ENCODE measurements at regions not wholly inside any gene's neighbourhood (a gene's known extent, or its start where the extent isn't known, plus 50 kb on each side); places are given as distances from the start of the nearest gene placed in this dataset.

GRCh38 chr12:34395056-34396005, 373.0 kb downstream of the ALG10 start:
- intact Hi-C loops (cut with DNase I), result no loop called here
- Histone ChIP-seq H3K27me3 (ENCODE audit: control insufficient read depth, insufficient read depth, low read length) (no peaks in the 10 kb centered on the region), H3K36me3 (ENCODE audit: control insufficient read depth in 2 of 3, insufficient read depth in 3 of 3, low read length in 3 of 3) (no peaks in the 10 kb centered on the region), H3K27ac (ENCODE audit: low read depth in 2 of 2, low read length in 2 of 2) (no peak overlapping the region), H3K9ac (ENCODE audit: low read length in 3 of 3) (no peak overlapping the region), H3K9me3 (ENCODE audit: control insufficient read depth in 2 of 3, insufficient read depth in 1 of 3, low read length in 3 of 3) (peaks cover 0 to 19% (median 0%) of the 10 kb centered on the region in 3 donors), H3K4me1 (ENCODE audit: control insufficient read depth in 2 of 3, insufficient read depth in 2 of 3, low read depth in 1 of 3, low read length in 3 of 3) (no peaks in the 10 kb centered on the region), H3K4me3 (ENCODE audit: low read length in 3 of 3) (no peak overlapping the region)
- DNase-seq (peak in 3 of 5 donors; percentile 4 to 42 (median 18)), FAIRE-seq (no peak)
- TF ChIP-seq, protein P1, sequence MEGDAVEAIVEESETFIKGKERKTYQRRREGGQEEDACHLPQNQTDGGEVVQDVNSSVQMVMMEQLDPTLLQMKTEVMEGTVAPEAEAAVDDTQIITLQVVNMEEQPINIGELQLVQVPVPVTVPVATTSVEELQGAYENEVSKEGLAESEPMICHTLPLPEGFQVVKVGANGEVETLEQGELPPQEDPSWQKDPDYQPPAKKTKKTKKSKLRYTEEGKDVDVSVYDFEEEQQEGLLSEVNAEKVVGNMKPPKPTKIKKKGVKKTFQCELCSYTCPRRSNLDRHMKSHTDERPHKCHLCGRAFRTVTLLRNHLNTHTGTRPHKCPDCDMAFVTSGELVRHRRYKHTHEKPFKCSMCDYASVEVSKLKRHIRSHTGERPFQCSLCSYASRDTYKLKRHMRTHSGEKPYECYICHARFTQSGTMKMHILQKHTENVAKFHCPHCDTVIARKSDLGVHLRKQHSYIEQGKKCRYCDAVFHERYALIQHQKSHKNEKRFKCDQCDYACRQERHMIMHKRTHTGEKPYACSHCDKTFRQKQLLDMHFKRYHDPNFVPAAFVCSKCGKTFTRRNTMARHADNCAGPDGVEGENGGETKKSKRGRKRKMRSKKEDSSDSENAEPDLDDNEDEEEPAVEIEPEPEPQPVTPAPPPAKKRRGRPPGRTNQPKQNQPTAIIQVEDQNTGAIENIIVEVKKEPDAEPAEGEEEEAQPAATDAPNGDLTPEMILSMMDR (IDR thresholded peaks at IDR 0.05; ENCODE audit: borderline replicate concordance, extremely low read depth, insufficient read depth), result no peak

GRCh38 chr12:34396006-34396860, 373.9 kb downstream of the ALG10 start:
- H3K27me3 ChIP-seq (ENCODE audit: control insufficient read depth, insufficient read depth, low read length), result no peaks in the 10 kb centered on the region
- peaks cover 0 to 15% (median 0%) of the 10 kb centered on the region in 3 donors for H3K9me3 ChIP-seq (ENCODE audit: control insufficient read depth in 2 of 3, insufficient read depth in 1 of 3, low read length in 3 of 3)
- H3K9ac ChIP-seq (ENCODE audit: low read length in 3 of 3), result no peak overlapping the region
- peak in 3 of 5 donors; percentile 7 to 38 (median 9) for DNase-seq
- no peak for FAIRE-seq
- H3K4me3 ChIP-seq (ENCODE audit: low read length in 3 of 3), result no peak overlapping the region
- intact Hi-C loops (cut with DNase I), result no loop called here
- TF ChIP-seq, protein P1 (IDR thresholded peaks at IDR 0.05; ENCODE audit: borderline replicate concordance, extremely low read depth, insufficient read depth), result no peak
- no peaks in the 10 kb centered on the region for H3K36me3 ChIP-seq (ENCODE audit: control insufficient read depth in 2 of 3, insufficient read depth in 3 of 3, low read length in 3 of 3)
- no peak overlapping the region for H3K27ac ChIP-seq (ENCODE audit: low read depth in 2 of 2, low read length in 2 of 2)
- H3K4me1 ChIP-seq (ENCODE audit: control insufficient read depth in 2 of 3, insufficient read depth in 2 of 3, low read depth in 1 of 3, low read length in 3 of 3), result no peaks in the 10 kb centered on the region

DNA sequence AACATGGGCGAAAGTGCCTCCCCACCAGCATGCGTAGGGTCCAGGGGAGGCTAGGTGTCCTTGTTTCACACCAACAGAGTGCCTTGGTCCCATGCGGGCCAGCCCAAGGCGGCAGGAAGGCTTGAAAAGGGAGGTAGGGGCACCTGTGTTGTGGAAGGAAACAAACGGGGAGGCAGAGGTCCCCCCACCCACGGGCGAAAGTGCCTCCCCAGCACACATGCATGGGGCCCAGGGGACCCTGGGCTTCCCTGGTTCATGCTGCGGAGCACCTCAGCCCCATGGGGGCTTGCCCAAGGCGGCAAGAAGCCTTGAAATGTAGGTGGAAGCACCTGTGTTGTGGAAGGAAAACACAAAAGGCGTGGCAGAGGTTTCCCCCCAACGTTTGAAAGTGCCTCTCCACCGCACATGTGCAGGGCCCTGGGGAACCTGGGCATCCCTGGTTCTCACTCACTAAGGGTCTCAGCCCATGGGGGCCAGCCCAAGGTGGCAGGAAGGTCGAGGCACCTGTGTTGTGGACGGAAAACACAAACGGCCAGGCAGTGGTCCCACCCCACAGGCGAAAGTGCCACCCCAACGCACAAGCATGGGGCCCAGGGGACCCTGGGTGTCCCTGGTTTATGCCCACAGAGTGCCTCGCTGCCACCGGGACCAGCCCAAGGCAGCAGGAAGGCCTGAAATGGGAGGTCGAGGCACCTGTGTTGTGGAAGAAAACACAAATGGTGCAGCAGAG, 374.7 kb downstream of the ALG10 start:
- intact Hi-C loops (cut with DNase I), result no loop called here
- FAIRE-seq (no peak), DNase-seq (peak in 3 of 5 donors; percentile 3 to 44 (median 4))
- H3K4me3 ChIP-seq (ENCODE audit: low read length in 3 of 3), result no peak overlapping the region
- no peak overlapping the region for H3K27ac ChIP-seq (ENCODE audit: low read depth in 2 of 2, low read length in 2 of 2)
- no peak overlapping the region for H3K9ac ChIP-seq (ENCODE audit: low read length in 3 of 3)
- H3K4me1 ChIP-seq (ENCODE audit: control insufficient read depth in 2 of 3, insufficient read depth in 2 of 3, low read depth in 1 of 3, low read length in 3 of 3), result no peaks in the 10 kb centered on the region
- no peaks in the 10 kb centered on the region for H3K36me3 ChIP-seq (ENCODE audit: control insufficient read depth in 2 of 3, insufficient read depth in 3 of 3, low read length in 3 of 3)
- peaks cover 0 to 13% (median 0%) of the 10 kb centered on the region in 3 donors for H3K9me3 ChIP-seq (ENCODE audit: control insufficient read depth in 2 of 3, insufficient read depth in 1 of 3, low read length in 3 of 3)
- H3K27me3 ChIP-seq (ENCODE audit: control insufficient read depth, insufficient read depth, low read length), result no peaks in the 10 kb centered on the region
- TF ChIP-seq, protein P1 (IDR thresholded peaks at IDR 0.05; ENCODE audit: borderline replicate concordance, extremely low read depth, insufficient read depth), result no peak
